ENCODE measurements at regions not wholly inside any gene's neighbourhood (a gene's known extent, or its start where the extent isn't known, plus 50 kb on each side); places are given as distances from the start of the nearest gene placed in this dataset.

DNA sequence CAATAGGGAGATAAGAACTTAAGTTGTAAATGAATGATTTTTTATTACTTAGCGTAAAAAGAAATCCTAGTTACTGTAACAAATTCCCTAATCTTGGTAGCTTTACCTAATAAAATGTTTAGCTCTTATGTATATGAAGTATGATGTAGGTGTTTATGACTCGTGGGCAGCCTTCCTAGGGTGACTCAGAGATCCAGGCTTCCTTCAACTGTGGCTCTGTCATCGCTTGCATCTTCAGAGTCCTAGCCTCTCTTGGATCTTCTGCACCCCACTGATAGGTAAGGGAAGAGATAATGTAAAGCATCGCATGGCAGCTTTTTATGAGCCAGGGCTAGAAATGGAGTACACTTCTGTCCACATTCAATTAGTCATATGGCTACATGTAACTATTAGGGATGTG, 165.6 kb upstream of the GLRA2 start:
- TF ChIP-seq TOX (CRISPR knock-in tag; IDR thresholded peaks at IDR 0.05; ENCODE audit: borderline replicate concordance) (no peak), ZFP30 (CRISPR knock-in tag; IDR thresholded peaks at IDR 0.05) (no peak)
- TF ChIP-seq, protein P1, sequence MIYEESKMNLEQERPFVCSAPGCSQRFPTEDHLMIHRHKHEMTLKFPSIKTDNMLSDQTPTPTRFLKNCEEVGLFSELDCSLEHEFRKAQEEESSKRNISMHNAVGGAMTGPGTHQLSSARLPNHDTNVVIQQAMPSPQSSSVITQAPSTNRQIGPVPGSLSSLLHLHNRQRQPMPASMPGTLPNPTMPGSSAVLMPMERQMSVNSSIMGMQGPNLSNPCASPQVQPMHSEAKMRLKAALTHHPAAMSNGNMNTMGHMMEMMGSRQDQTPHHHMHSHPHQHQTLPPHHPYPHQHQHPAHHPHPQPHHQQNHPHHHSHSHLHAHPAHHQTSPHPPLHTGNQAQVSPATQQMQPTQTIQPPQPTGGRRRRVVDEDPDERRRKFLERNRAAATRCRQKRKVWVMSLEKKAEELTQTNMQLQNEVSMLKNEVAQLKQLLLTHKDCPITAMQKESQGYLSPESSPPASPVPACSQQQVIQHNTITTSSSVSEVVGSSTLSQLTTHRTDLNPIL (CRISPR knock-in tag; IDR thresholded peaks at IDR 0.05; ENCODE audit: low read depth), result no peak
- TF ChIP-seq, protein P2, sequence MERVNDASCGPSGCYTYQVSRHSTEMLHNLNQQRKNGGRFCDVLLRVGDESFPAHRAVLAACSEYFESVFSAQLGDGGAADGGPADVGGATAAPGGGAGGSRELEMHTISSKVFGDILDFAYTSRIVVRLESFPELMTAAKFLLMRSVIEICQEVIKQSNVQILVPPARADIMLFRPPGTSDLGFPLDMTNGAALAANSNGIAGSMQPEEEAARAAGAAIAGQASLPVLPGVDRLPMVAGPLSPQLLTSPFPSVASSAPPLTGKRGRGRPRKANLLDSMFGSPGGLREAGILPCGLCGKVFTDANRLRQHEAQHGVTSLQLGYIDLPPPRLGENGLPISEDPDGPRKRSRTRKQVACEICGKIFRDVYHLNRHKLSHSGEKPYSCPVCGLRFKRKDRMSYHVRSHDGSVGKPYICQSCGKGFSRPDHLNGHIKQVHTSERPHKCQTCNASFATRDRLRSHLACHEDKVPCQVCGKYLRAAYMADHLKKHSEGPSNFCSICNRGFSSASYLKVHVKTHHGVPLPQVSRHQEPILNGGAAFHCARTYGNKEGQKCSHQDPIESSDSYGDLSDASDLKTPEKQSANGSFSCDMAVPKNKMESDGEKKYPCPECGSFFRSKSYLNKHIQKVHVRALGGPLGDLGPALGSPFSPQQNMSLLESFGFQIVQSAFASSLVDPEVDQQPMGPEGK (CRISPR knock-in tag; IDR thresholded peaks at IDR 0.05; ENCODE audit: borderline replicate concordance), result no peak
